ENCODE measurements at regions not wholly inside any gene's neighbourhood (a gene's known extent, or its start where the extent isn't known, plus 50 kb on each side); places are given as distances from the start of the nearest gene placed in this dataset.
"Not testable (repeated sequence)": the region's sequence is repeated elsewhere in the genome, so short reads cannot be mapped to it uniquely, and the experiment has no call there.

DNA sequence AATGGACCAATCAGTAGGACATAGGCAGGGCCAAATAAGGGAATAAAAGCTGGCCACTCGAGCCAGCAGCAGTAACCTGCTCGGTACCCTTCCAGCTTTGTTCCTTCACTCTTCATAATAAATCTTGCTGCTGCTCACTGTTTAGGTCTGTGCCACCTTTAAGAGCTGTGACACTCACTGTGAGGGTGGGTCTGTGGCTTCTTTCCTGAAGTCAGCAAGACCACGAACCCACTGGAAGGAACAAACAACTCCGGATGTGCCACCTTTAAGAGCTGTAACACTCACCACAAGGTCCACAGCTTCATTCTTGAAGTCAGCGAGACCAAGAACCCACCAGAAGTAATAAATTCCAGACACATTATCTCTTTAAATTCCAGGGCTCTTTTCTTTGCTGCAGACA lies 1922.3 kb upstream of the PCDH20 start:
- DNase-seq, result no peak

DNA sequence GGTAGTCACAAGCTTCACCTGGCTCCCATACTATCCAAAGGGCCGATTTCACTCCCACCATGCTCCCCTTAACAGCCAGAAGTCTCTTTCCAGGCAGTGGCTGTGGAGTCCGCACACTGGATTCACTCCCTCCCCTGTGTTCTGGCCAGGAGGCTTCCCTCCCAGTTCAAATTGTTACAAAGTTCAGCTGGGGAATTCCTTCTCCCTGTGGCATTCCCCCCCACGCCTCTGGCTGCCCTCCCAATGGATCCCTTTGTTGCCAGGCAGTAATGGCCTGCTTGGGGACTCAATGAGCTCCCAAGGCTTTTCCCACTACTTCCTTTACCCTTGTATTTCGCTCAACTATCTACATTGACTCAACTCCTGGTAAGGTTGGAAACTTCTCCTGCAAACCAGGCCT lies 1921.4 kb upstream of the PCDH20 start:
- DNase-seq, result no peak

- DNase-seq, result no peak
Observed at GRCh38 chr13:63336549-63336948, 1920.9 kb upstream of the PCDH20 start.

- no peak for DNase-seq
Observed at GRCh38 chr13:63327584-63327983, 1911.9 kb upstream of the PCDH20 start.

GRCh38 chr13:63323441-63323840 lies 1907.8 kb upstream of the PCDH20 start:
- no peak for DNase-seq

GRCh38 chr13:63311587-63311986 lies 1895.9 kb upstream of the PCDH20 start:
- DNase-seq, result no peak

DNA sequence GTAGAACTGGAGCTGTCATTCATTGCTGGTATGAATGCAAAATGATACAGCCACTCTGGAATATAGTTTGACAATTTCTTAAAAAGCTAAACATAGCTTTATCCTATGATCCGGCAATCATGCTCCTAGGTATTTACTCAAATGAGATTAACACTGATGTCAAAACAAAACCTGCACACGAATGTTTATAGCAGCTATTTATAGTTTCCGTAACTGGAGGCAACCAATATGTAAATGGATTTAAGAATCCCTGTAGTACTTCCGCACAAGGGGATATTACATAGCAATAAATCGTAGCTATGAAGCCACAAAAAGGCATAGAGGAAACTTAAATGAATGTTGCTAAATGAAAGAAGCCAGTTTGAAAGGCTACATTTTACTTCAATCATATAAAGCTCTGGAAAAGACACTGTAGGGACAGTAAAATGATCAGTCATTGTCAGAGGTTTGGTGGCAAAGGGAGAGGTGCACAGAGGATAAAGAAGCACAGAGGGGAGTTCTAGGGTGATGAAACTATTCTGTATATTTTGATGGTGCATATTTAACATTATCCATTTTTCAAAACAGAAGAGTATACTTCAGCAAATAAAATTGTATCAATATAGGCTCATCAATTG lies 1893.0 kb upstream of the PCDH20 start:
- no peak for DNase-seq

DNA sequence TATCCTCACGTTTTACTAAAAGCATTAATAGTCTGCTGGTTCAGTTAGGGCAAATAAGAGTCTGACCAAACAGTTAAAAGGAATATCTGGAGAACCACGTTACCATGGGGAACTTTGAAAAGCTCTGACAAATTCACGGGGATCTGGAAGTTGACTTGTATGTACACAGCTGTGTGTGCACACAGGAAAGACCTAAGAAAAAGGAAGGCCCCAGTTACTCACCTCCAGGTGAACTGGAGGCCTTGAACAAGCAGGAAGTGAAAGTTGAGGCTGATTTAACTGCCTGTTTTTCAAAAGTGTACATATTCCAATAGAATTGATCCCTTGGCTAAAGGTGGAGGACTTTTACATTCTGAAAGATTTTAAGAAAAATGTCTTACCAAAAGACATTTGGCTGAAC lies 1891.6 kb upstream of the PCDH20 start:
- no peak for DNase-seq

- DNase-seq, result no peak
Observed at GRCh38 chr13:63305641-63306133, 1890.0 kb upstream of the PCDH20 start.

GRCh38 chr13:63304497-63304896 lies 1888.8 kb upstream of the PCDH20 start:
- DNase-seq, result no peak

DNA sequence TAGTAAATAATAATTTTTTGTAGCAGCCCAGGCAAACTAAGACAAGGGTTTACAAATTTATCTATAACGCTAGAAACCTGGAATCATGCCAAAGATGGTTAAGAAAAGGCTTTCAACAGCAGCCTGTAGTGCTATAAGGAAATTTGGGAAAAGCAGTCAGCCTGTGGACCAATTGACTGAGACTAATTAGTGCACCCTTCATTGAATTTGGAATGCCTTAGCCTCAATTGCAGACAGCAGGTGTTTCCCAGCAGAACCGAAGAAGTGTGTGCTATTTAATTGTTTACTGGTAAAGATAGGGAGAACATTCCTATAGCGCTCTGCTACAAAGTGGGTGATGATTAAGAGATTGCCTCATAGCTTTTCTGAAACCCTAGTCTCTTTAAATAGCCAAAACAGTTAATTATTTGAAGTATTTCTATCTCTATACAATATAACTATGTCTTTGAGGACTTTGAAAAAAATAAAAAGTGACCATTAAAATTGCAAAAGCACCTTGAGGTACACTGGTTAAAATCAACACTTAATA lies 1884.3 kb upstream of the PCDH20 start:
- DNase-seq, result no peak

DNA sequence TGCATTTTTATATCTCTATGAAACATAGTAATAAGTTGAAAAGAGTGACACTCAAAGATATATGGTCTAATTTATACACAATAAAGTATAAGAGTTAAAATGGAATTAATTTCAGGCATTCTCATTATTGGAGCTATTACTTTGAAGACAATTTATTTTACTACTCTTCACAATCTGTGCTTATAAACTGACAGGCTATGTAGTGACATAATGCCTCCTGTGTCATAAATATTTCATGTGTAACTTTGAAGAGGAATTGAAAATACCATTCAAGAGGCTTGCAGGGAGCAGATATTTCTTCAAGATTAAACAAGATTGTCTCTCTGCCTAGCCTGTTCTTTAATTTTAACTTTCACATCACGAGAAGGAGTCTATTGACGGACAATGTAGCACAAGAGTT lies 1881.5 kb upstream of the PCDH20 start:
- no peak for DNase-seq

DNA sequence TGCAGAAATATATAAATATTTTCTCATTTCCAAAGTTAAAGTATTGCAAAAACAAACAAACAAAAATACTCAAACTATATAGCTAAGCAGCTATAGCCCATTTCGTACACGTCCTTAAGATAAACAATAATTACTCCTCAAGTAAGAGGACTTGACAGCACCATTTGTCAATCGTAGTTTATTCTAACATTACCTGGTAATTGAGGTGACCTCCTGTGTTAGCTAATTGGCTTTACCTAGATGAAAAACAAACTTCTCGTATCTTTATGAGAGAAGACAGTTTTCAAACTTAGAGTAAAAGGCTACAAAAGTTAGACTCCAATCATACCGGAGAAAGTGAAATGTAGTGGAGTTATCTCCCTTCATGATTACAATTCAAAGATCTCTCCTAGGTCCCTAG lies 1876.1 kb upstream of the PCDH20 start:
- DNase-seq, result no peak

GRCh38 chr13:63288576-63288975 lies 1872.9 kb upstream of the PCDH20 start:
- no peak for DNase-seq

DNA sequence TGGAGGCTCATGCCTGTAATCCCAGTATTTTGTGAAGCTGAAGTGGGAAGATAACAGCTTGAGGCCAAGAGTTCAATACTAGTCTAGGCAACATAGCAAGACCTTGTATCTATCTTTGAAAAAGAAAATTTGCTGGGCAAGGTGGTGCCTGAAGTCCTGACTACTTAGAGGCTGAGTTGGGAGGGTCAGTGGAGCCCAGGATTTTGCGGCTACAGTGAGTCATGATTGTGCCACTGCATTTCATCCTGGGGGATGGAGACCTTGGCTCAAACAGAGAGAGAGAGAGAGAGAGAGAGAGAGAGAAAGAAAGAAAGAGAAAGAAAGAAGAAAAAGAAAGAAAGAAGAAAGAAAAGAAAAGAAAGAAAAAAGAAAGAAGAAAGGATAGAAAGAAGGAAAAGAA lies 1872.3 kb upstream of the PCDH20 start:
- DNase-seq, result no peak

DNA sequence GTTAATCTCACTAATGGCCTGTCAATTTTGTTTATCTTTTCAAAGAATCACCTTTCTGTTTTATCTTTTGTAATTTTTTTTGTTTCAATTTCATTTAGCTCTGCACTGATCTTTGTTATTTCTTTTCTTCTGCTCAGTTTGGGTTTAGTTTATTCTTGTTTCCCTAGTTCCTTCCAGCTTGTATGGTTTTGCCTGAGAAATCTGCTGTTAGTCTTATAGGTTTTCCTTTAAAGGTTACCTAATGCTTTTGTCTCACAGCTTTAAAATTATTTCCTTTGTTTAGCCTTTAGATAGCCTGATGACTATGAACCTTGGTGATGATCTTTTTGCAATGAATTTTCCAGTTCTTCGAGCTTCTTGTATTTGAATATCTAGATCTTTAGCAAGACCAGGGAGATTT lies 1869.8 kb upstream of the PCDH20 start:
- DNase-seq, result no peak

DNA sequence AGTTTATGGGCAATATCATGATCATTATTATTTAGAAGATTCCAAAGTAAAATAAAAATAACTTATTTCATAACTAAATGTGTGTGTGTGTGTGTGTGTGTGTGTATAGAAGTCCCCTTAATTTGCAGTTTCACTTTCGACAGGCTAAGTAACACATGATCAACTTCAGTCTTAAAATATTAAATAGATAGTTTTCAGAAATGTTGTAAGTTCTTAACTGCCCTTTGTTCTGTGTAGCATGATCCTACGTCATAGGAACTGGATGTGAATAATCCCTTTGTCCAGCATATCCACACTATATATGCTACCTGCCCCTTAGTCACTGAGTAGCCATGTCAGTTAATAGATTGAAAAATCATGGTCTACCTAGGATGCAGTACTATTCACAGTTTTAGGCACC lies 1863.5 kb upstream of the PCDH20 start:
- DNase-seq, result no peak

DNA sequence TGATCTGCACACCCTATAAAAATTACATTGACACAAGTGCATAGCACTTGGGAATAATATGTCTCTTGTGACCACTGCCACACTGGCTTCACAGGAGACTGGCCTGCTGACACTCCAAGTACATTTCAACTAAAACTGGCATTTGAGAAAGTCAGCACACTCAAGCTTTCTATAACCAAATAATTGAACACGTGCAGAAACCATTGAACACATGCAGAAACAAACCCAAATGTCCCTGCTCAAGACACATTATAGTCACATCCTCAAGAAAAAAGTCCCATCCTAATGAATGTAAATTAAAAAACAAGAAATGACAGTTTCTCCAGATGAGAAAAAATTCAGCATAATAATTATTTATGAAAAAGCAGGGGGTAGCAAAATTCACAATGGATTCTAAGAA lies 1859.1 kb upstream of the PCDH20 start:
- DNase-seq, result no peak

DNA sequence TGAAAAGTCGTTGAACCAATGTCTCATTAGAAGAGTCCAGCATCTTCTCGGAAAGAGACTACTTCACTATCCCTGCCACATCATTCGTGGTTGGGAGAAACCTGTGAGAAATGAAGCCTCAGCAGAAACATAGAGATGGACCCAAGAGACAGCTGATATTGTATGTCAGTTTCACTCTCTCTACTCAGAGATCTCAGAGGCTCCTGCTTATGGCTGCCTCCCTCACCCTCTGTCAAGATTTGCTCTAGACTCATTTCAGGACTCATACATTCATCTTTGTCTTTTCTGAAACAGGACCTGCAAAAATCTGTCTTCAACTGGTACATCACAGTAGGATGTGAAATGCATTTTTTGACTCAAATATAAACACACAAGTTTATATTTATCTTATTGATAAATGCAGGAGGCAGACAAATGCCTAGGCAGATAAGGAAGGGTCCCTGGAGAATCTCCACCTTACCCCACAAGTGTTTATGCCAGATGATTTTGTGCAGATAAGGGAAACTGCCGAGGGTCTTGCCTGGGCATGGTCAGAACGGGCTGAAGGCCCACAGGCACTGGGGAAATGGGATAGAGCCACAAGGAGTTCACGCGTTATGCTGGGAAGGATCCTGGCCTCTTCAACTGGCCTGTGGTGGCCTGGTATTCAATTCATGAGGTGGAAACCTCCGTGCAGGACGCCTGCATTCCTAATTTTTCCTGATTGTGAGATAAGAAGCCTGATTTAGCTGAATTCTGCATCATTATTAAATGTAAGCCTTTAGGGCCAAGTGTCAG lies 1834.0 kb upstream of the PCDH20 start:
- no peak for DNase-seq

- DNase-seq, result not testable (repeated sequence)
Observed at GRCh38 chr13:63236667-63237396, 1821.2 kb upstream of the PCDH20 start.

GRCh38 chr13:63218596-63218995 lies 1802.9 kb upstream of the PCDH20 start:
- not testable (repeated sequence) for DNase-seq

DNA sequence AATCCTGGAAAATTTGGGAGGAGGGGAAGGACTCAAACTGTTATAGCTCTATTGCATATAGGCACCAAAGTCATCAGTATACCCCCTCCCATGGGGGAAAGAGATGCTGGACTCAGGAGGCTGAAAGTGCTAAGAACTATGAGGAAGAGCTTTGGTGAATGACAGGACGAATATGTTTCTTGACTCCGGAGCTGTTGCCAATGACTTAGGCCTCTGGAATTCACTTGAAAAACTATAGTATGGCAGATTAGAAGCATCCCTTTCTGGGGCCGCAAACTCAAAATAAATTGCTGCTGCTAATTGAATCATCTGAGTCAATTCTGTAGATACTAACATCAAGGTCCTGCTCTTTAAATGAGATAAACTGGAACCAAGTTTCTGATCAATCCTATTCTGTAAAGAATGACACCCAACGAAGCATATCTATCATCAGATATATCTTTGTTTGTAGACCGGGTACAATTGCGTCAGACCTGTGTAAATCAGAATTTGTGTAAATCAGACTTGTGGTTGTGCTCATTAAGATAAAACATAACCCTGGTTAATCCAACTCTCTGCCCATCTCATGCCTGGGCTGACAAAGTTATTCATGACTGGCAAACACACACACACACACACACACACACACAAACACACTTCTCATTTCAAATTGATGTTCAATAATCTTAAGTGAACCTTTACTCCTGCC lies 1793.8 kb upstream of the PCDH20 start:
- DNase-seq, result no peak

GRCh38 chr13:63208826-63209225 lies 1793.2 kb upstream of the PCDH20 start:
- no peak for DNase-seq

Data from 8988T (cell line).